Stomach (tissue), 8 donors: ENCODE measurements at regions not wholly inside any gene's neighbourhood (a gene's known extent, or its start where the extent isn't known, plus 50 kb on each side); places are given as distances from the start of the nearest gene placed in this dataset.
"Not testable (repeated sequence)": the region's sequence is repeated elsewhere in the genome, so short reads cannot be mapped to it uniquely, and the experiment has no call there.

Experiments
- DNase-seq, 2 donors: peaks; one replicate each; pipeline versions ENCODE4 v3.0.0 to v3.0.0-alpha.2; 2013 to 2019
- H3K27ac ChIP-seq, 5 donors: fragments of 200-600 bp in 4 of 5; sonication (generic) in 4 of 5; one replicate each; pipeline ENCODE4 v1.5.1; 2013 to 2019; ENCODE audit warnings: mild to moderate bottlenecking in 1 of 5, moderate library complexity in 1 of 5
- H3K27me3 ChIP-seq, 3 donors: fragments of 200-600 bp; sonication (generic); one replicate each; pipeline ENCODE4 v1.5.1; 2017 to 2019; ENCODE audit warnings: mixed run types in 1 of 3
- H3K36me3 ChIP-seq, 4 donors: fragments of 200-600 bp; sonication (generic); 1 replicate in 3 of 4; 2 replicates in 1 of 4; pipeline ENCODE4 v1.5.1; 2016 to 2019
- H3K4me1 ChIP-seq, 4 donors: fragments of 200-600 bp; sonication (generic); one replicate each; pipeline ENCODE4 v1.5.1; 2016 to 2019
- H3K4me3 ChIP-seq, 4 donors: fragments of 200-600 bp; sonication (generic) in 3 of 4; one replicate each; pipeline ENCODE4 v1.5.1; 2016 to 2019; ENCODE audit warnings: mild to moderate bottlenecking in 1 of 4
- H3K9me3 ChIP-seq, 4 donors: fragments of 200-600 bp; sonication (generic); one replicate each; pipeline ENCODE4 v1.5.1; 2016 to 2019
- EP300 ChIP-seq: sonication (generic); formaldehyde crosslinking; IDR thresholded peaks from one replicate; pipeline ENCODE4 v1.6.1; 2017; ENCODE audit warnings: antibody characterized with exemption
- POLR2A ChIP-seq, 4 donors: fragments of 450-650 bp; IDR thresholded peaks; one replicate each; pipeline ENCODE4 v1.6.1; 2016; ENCODE audit warnings: antibody characterized with exemption in 4 of 4, control low read depth in 2 of 4, mild to moderate bottlenecking in 1 of 4, moderate library complexity in 1 of 4
- POLR2AphosphoS5 ChIP-seq, 3 donors: sonication (generic); formaldehyde crosslinking; IDR thresholded peaks; one replicate each; pipeline ENCODE4 v1.6.1; 2016; ENCODE audit warnings: antibody characterized with exemption in 3 of 3
- WGBS, 5 donors: extraction: QIAGEN DNeasy Blood & Tissue Kit in 3 of 5; methylation state at CpG; one replicate each; pipeline versions ENCODE4 v1.1.5 to v1.1.7; 2013 to 2018; 5-methylcytosine and 5-hydroxymethylcytosine counted together
- intact Hi-C: fragments of 100-400 bp; cut with DNase I; formaldehyde crosslinking; loops from one replicate; pipeline ENCODE4 v1.15.1; 2023; ENCODE audit warnings: low total_unique reads
- TF ChIP-seq, protein P1 (sequence below), 7 experiments: fragments of 450-650 bp in 4 of 7; fragments of 200-600 bp in 3 of 7; sonication (generic) in 3 of 7; IDR thresholded peaks; one replicate each; pipeline ENCODE4 v1.5.1; 2016 to 2019; ENCODE audit warnings: antibody characterized with exemption in 7 of 7, control low read depth in 2 of 7, mild to moderate bottlenecking in 1 of 7
- donor health status: healthy with polysubstance abuse.
- donor health status: Bipolar disorder and iron deficiency.
- donor health status: healthy.

DNA sequence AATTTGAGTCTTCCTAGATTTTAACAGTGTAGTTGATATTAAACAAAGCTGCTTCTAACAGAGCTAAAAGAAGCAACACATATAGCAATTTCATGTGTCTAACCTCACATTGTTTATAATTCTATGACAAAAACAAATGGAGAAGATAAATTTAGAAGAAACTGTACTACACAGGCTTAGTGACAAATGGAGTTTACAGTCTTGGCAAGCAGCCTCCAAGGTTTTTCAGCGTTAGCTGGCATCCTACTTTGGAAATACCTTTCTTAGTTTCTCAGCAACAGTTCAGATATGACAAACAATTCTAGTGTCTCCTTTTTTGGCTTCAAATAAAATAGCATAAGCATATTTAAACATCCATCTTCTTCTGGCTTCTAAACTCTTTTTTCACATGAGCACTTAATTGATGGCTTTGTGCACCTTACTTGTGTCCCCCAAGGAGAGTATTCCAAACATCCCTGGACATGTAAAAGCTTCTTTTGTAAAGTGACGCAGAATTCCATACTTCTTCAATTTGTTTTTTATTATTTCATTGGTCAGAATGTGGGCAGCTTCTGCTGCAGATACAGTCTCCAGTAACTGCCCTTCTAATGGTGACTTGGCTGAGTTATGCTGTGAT, 249.8 kb downstream of the ANTXR2 start:
- intact Hi-C loops = no loop called here
- peak overlapping the region in 3 of 5 donors; percentile 10 to 74 (median 64) for H3K27ac ChIP-seq
- DNase-seq = peak in 1 of 2 donors; percentile 78
- no peaks in the 10 kb centered on the region for H3K9me3 ChIP-seq
- H3K4me3 ChIP-seq = no peak overlapping the region
- TF ChIP-seq POLR2AphosphoS5 (IDR thresholded peaks at IDR 0.05) = peak in 2 of 3 donors; percentile 51 to 65
- no peak for TF ChIP-seq POLR2A (IDR thresholded peaks at IDR 0.05)
- 53 to 72% (median 58%) methylated on average over 2 of the region's 2 CpGs for WGBS, 5 donors
- no peaks in the 10 kb centered on the region for H3K36me3 ChIP-seq
- peaks cover 0 to 9% (median 0%) of the 10 kb centered on the region in 4 donors for H3K4me1 ChIP-seq
- no peaks in the 10 kb centered on the region for H3K27me3 ChIP-seq

DNA sequence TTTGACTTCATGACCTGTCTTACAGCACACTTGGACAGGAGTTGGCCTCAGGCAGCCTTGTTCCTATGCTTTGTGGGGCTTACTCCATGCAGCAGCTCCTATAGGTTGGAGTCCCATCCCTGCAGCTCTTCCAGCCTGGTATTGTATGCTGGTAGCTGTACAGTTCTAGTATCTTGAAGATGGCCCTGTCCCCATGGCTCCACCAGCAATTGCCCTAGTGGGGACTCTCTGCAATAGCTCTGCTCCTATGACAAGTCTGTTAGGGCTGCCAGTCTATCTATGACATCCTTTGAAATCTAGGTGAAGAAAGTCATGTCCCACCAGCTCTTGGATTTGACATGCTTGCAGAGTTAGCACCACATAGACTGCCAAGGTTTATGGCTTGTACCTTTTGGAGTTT, 252.6 kb downstream of the ANTXR2 start:
- no peak for DNase-seq
- no peaks in the 10 kb centered on the region for H3K36me3 ChIP-seq
- H3K9me3 ChIP-seq = peaks cover 0 to 11% (median 2%) of the 10 kb centered on the region in 4 donors
- no peak overlapping the region for H3K27ac ChIP-seq
- no peaks in the 10 kb centered on the region for H3K27me3 ChIP-seq
- no peak overlapping the region for H3K4me3 ChIP-seq
- TF ChIP-seq, protein P1, sequence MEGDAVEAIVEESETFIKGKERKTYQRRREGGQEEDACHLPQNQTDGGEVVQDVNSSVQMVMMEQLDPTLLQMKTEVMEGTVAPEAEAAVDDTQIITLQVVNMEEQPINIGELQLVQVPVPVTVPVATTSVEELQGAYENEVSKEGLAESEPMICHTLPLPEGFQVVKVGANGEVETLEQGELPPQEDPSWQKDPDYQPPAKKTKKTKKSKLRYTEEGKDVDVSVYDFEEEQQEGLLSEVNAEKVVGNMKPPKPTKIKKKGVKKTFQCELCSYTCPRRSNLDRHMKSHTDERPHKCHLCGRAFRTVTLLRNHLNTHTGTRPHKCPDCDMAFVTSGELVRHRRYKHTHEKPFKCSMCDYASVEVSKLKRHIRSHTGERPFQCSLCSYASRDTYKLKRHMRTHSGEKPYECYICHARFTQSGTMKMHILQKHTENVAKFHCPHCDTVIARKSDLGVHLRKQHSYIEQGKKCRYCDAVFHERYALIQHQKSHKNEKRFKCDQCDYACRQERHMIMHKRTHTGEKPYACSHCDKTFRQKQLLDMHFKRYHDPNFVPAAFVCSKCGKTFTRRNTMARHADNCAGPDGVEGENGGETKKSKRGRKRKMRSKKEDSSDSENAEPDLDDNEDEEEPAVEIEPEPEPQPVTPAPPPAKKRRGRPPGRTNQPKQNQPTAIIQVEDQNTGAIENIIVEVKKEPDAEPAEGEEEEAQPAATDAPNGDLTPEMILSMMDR (IDR thresholded peaks at IDR 0.05) = no peak
- TF ChIP-seq EP300 = no peak
- TF ChIP-seq POLR2A (IDR thresholded peaks at IDR 0.05) = no peak
- TF ChIP-seq POLR2AphosphoS5 (IDR thresholded peaks at IDR 0.05) = no peak
- H3K4me1 ChIP-seq = peaks cover 0 to 9% (median 0%) of the 10 kb centered on the region in 4 donors
- intact Hi-C loops = no loop called here

DNA sequence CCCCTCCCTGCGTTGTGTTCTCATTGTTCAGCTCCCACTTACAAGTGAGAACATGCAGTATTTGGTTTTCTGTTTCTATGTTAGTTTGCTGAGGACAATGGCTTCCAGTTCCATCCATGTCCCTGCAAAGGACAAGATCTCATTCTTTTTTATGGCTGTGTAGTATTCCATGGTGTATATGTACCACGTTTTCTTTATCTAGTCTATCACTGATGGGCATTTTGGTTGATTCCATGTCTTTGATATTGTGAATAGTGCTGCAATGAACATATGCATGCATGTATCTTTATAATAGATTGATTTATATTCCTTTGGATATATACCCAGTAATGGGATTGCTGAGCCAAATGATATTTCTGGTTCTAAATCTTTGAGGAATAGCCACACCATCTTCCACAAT, 265.1 kb downstream of the ANTXR2 start:
- H3K27me3 ChIP-seq, H3K36me3 ChIP-seq, H3K4me3 ChIP-seq, H3K4me1 ChIP-seq, H3K27ac ChIP-seq, H3K9me3 ChIP-seq, DNase-seq, intact Hi-C loops: not testable (repeated sequence)
- WGBS, 5 donors = 68 to 86% (median 79%) methylated on average over 2 of the region's 2 CpGs

DNA sequence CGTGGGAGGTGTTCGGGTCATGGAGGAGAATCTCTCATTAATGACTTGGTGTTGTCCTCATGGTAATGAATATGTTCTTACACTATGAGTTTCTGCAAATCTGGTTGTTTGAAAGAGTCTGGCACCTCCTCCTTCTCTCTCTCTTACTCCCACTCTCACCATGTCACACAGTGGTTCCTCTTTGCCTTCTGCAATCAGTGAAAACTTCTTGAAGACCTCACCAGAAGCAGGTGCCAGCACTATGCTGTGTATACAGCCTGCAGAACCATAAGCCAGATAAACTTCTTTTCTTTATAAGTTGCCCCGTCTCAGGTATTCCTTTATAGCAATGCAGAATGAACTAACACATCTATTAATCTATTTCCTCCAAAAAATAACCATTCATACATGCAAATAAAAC, 275.0 kb downstream of the ANTXR2 start:
- Histone ChIP-seq H3K27me3 (no peaks in the 10 kb centered on the region), H3K4me1 (no peaks in the 10 kb centered on the region), H3K4me3 (no peak overlapping the region), H3K27ac (no peak overlapping the region), H3K9me3 (peaks cover 0 to 7% (median 0%) of the 10 kb centered on the region in 4 donors), H3K36me3 (no peaks in the 10 kb centered on the region)
- no peak for TF ChIP-seq POLR2AphosphoS5 (IDR thresholded peaks at IDR 0.05)
- no peak for TF ChIP-seq EP300
- TF ChIP-seq, protein P1 (IDR thresholded peaks at IDR 0.05) = no peak
- no peak for TF ChIP-seq POLR2A (IDR thresholded peaks at IDR 0.05)
- intact Hi-C loops = no loop called here
- WGBS, 5 donors = 72 to 83% (median 80%) methylated on average over 3 of the region's 3 CpGs
- DNase-seq = no peak

DNA sequence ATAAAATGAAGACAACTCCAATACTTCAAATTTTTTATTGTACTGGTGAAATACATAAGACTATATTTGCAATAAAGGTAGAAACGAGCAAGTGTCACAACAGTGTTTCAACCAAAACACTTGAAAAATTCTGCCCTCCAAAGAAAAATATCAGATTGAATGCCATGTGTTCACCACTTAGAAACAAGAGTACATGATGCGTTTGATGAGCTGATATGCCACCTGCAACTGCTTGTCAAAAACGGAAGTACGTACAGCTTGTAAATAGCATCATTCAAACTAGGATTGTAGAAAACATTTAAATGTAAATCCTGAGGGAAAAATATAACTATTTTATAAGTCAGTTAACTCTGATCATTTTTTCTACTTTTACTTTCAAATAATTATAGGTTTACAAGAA, 276.1 kb downstream of the ANTXR2 start:
- Histone ChIP-seq H3K27ac (no peak overlapping the region), H3K27me3 (no peaks in the 10 kb centered on the region), H3K36me3 (no peaks in the 10 kb centered on the region), H3K4me3 (no peak overlapping the region), H3K4me1 (no peaks in the 10 kb centered on the region), H3K9me3 (peaks cover 0 to 7% (median 0%) of the 10 kb centered on the region in 4 donors)
- intact Hi-C loops = no loop called here
- TF ChIP-seq, protein P1 (IDR thresholded peaks at IDR 0.05) = no peak
- TF ChIP-seq POLR2AphosphoS5 (IDR thresholded peaks at IDR 0.05) (no peak), EP300 (no peak), POLR2A (IDR thresholded peaks at IDR 0.05) (no peak)
- DNase-seq = no peak
- 65 to 85% (median 83%) methylated on average over 4 of the region's 4 CpGs for WGBS, 5 donors
